ENCODE measurements at regions not wholly inside any gene's neighbourhood (a gene's known extent, or its start where the extent isn't known, plus 50 kb on each side); places are given as distances from the start of the nearest gene placed in this dataset.

DNA sequence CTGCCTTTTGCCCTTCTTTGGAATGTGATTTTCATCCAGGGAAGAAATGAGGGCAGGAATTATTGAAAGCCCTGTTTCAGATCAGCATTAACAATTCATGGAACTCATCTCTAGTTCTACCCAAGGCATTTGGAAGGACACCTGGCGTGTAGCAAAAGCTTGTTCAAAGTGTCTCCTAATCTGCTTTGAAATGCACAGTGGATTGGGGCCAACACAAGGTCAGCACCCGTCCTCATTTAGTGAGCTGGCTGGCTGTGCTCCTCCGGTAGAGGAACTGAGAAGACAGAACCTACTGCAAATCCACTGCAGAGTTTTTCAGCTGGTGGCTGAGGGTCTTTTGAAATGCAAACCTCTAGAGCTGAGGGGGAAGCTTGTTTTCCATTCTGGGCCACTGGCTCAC is 141.6 kb upstream of the STT3B start:
- TF ChIP-seq POLR2A (IDR thresholded peaks at IDR 0.05; ENCODE audit: low read depth, low read length) = no peak
- TF ChIP-seq, protein P1, sequence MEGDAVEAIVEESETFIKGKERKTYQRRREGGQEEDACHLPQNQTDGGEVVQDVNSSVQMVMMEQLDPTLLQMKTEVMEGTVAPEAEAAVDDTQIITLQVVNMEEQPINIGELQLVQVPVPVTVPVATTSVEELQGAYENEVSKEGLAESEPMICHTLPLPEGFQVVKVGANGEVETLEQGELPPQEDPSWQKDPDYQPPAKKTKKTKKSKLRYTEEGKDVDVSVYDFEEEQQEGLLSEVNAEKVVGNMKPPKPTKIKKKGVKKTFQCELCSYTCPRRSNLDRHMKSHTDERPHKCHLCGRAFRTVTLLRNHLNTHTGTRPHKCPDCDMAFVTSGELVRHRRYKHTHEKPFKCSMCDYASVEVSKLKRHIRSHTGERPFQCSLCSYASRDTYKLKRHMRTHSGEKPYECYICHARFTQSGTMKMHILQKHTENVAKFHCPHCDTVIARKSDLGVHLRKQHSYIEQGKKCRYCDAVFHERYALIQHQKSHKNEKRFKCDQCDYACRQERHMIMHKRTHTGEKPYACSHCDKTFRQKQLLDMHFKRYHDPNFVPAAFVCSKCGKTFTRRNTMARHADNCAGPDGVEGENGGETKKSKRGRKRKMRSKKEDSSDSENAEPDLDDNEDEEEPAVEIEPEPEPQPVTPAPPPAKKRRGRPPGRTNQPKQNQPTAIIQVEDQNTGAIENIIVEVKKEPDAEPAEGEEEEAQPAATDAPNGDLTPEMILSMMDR (conservative IDR thresholded peaks at IDR 0.05; ENCODE audit: low read depth, low read length) = no peak

Data from IMR-90 (cell line).